Tibial nerve (tissue), 3 donors: ENCODE measurements at regions not wholly inside any gene's neighbourhood (a gene's known extent, or its start where the extent isn't known, plus 50 kb on each side); places are given as distances from the start of the nearest gene placed in this dataset.

Experiments used
- POLR2A ChIP-seq, 2 donors: fragments of 450-650 bp; IDR thresholded peaks; one replicate each; pipeline ENCODE4 v1.6.1; 2017; ENCODE audit warnings: antibody characterized with exemption in 2 of 2, mild to moderate bottlenecking in 2 of 2, moderate library complexity in 2 of 2
- TF ChIP-seq, protein P1 (sequence below), 5 experiments: fragments of 200-600 bp in 3 of 5; fragments of 450-650 bp in 2 of 5; sonication (generic) in 3 of 5; IDR thresholded peaks; one replicate each; pipeline ENCODE4 v1.5.1; 2016 to 2019; ENCODE audit warnings: antibody characterized with exemption in 5 of 5, mild to moderate bottlenecking in 3 of 5, moderate library complexity in 2 of 5

DNA sequence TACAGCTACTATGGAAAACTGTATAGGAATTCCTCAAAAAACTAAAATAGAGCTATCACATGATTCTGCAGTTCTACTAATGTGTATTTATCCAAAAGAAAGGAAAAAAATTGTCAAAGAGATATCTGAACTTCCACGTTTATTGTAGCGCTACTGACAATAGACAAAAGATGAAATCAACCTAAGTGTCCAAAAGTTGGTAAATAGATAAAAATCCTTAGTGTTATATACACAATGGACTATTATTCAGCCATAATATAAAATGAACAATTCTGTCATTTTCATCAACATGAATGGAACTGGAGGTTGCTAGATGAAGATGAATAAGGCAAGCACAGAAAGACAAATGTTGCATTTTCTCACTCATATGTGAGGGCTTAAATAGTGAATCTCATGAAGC is 1492.1 kb downstream of the MRPL39 start:
- TF ChIP-seq POLR2A (IDR thresholded peaks at IDR 0.05) = no peak
- TF ChIP-seq, protein P1, sequence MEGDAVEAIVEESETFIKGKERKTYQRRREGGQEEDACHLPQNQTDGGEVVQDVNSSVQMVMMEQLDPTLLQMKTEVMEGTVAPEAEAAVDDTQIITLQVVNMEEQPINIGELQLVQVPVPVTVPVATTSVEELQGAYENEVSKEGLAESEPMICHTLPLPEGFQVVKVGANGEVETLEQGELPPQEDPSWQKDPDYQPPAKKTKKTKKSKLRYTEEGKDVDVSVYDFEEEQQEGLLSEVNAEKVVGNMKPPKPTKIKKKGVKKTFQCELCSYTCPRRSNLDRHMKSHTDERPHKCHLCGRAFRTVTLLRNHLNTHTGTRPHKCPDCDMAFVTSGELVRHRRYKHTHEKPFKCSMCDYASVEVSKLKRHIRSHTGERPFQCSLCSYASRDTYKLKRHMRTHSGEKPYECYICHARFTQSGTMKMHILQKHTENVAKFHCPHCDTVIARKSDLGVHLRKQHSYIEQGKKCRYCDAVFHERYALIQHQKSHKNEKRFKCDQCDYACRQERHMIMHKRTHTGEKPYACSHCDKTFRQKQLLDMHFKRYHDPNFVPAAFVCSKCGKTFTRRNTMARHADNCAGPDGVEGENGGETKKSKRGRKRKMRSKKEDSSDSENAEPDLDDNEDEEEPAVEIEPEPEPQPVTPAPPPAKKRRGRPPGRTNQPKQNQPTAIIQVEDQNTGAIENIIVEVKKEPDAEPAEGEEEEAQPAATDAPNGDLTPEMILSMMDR (IDR thresholded peaks at IDR 0.05) = no peak
